ENCODE measurements at regions not wholly inside any gene's neighbourhood (a gene's known extent, or its start where the extent isn't known, plus 50 kb on each side); places are given as distances from the start of the nearest gene placed in this dataset.

DNA sequence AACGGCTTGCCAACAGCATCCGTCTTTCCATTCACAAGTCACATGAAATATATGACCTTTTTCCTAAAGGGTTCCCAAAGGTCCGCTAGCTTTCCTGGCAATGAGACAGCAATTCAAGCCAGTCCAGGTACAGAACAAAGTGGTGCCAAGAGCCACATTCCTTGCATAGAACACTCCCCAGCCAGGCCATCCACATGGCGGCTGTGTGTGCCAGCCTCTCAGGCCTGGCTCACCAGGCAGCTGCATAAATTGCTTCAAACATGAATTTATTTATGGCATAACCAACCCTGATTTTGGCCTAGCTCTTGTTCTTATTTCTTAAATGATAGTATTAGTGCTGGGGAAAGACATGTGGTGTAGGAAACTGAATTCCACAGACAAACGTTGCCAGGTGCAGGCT lies 63.7 kb upstream of the CREB5 start:
- TF ChIP-seq, protein P1, sequence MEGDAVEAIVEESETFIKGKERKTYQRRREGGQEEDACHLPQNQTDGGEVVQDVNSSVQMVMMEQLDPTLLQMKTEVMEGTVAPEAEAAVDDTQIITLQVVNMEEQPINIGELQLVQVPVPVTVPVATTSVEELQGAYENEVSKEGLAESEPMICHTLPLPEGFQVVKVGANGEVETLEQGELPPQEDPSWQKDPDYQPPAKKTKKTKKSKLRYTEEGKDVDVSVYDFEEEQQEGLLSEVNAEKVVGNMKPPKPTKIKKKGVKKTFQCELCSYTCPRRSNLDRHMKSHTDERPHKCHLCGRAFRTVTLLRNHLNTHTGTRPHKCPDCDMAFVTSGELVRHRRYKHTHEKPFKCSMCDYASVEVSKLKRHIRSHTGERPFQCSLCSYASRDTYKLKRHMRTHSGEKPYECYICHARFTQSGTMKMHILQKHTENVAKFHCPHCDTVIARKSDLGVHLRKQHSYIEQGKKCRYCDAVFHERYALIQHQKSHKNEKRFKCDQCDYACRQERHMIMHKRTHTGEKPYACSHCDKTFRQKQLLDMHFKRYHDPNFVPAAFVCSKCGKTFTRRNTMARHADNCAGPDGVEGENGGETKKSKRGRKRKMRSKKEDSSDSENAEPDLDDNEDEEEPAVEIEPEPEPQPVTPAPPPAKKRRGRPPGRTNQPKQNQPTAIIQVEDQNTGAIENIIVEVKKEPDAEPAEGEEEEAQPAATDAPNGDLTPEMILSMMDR (conservative IDR thresholded peaks at IDR 0.05; ENCODE audit: low read depth in 2 of 2) = no peak
- TF ChIP-seq ZNF114 (CRISPR knock-in tag; IDR thresholded peaks at IDR 0.05) = no peak
- TF ChIP-seq, protein P2, sequence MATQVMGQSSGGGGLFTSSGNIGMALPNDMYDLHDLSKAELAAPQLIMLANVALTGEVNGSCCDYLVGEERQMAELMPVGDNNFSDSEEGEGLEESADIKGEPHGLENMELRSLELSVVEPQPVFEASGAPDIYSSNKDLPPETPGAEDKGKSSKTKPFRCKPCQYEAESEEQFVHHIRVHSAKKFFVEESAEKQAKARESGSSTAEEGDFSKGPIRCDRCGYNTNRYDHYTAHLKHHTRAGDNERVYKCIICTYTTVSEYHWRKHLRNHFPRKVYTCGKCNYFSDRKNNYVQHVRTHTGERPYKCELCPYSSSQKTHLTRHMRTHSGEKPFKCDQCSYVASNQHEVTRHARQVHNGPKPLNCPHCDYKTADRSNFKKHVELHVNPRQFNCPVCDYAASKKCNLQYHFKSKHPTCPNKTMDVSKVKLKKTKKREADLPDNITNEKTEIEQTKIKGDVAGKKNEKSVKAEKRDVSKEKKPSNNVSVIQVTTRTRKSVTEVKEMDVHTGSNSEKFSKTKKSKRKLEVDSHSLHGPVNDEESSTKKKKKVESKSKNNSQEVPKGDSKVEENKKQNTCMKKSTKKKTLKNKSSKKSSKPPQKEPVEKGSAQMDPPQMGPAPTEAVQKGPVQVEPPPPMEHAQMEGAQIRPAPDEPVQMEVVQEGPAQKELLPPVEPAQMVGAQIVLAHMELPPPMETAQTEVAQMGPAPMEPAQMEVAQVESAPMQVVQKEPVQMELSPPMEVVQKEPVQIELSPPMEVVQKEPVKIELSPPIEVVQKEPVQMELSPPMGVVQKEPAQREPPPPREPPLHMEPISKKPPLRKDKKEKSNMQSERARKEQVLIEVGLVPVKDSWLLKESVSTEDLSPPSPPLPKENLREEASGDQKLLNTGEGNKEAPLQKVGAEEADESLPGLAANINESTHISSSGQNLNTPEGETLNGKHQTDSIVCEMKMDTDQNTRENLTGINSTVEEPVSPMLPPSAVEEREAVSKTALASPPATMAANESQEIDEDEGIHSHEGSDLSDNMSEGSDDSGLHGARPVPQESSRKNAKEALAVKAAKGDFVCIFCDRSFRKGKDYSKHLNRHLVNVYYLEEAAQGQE (IDR thresholded peaks at IDR 0.05; ENCODE audit: unreplicated experiment) = no peak
- TF ChIP-seq POLR2AphosphoS5 (IDR thresholded peaks at IDR 0.05; ENCODE audit: low read depth) = no peak
- no peak for TF ChIP-seq EZH2phosphoT487 (IDR thresholded peaks at IDR 0.05; ENCODE audit: unreplicated experiment)
- no peak for TF ChIP-seq EZH2 (IDR thresholded peaks at IDR 0.05; ENCODE audit: low read depth, unreplicated experiment)
- no peak for TF ChIP-seq CREB1 (CRISPR knock-in tag; IDR thresholded peaks at IDR 0.05; ENCODE audit: low read depth)
- no peak for TF ChIP-seq JUNB (IDR thresholded peaks at IDR 0.05; ENCODE audit: unreplicated experiment)

All from GM23338 (cell line).